CD4-positive, alpha-beta T cell treated with Interleukin-1 beta for 1 hour (primary cell): ENCODE measurements at regions not wholly inside any gene's neighbourhood (a gene's known extent, or its start where the extent isn't known, plus 50 kb on each side); places are given as distances from the start of the nearest gene placed in this dataset.
"Not testable (repeated sequence)": the region's sequence is repeated elsewhere in the genome, so short reads cannot be mapped to it uniquely, and the experiment has no call there.

Experiments
- DNase-seq, 2 donors: peaks; one replicate each; pipeline ENCODE4 v3.0.0-alpha.2; 2020 to 2022

DNA sequence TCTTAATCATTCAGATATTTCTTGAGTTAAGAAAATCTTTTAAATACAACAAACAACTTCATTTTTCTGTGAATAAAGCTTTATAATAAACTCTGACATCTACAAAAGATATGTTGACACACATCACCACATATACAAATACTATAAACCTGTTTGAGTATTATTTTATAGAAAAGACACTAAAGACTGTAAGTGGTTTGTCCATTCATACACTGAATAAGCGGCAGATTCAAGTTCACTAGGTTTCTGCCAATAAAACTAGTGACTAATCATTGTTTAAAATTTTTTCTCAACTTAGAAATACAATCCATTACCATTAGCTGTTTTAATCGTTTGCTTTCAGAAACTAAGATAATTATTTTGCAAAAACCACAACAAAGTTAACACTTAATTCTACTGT is 1900.0 kb downstream of the C4orf33 start:
- DNase-seq, result no peak

DNA sequence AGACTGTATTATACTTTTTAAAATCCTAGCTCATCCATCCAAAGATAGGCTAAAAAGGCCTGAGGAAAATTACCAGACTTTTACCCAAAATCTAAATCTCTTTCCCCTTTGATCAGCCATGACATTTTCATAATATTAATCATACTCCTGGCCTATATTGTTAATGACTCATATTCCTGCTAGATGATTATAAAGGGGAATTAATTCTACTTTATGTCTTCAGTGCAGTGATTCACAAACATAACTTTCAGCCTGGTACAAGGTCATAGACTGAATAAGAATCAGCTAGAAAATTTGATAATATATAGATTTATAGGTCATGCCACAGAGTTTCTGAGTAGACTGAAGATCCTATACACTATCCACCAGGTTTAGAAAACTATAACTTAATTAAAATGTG is 1905.4 kb downstream of the C4orf33 start:
- no peak for DNase-seq

GRCh38 chr4:131002132-131002531 is 1906.2 kb downstream of the C4orf33 start:
- no peak for DNase-seq

DNA sequence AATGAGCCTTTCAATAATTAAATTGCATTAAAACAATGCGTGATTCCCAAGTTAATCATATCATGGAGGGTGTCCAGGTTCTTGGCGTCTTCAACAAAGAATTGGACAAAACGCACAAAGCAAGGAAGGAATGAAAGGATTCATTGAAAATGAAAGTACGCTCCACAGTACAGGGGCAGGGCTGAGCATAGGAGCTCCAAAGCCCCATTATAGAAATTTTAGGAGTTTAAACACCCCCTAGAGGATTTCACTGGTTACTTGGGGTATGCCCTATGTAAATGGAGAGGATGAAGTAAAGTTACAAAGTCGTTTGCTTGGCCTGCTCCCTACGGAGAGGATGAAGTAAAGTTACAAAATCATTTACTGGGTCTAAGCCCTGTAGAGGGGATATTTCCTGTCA is 1910.4 kb downstream of the C4orf33 start:
- no peak for DNase-seq

DNA sequence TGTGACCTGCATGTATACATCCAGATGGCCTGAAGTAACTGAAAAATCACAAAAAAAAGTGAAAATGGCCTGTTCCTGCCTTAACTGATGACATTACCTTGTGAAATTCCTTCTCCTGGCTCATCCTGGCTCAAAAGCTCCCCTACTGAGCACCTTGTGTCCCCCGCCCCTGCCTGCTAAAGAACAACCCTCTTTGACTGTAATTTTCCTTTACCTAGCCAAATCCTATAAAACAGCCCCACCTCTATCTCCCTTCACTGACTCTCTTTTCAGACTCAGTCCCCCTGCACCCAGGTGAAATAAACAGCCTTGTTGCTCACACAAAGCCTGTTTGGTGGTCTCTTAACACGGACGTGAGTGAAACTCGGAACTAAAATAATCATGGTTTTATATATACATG is 1916.0 kb downstream of the C4orf33 start:
- not testable (repeated sequence) for DNase-seq

- DNase-seq, result no peak
These were observed 1917.3 kb downstream of the C4orf33 start for GRCh38 chr4:131013226-131013625.

DNA sequence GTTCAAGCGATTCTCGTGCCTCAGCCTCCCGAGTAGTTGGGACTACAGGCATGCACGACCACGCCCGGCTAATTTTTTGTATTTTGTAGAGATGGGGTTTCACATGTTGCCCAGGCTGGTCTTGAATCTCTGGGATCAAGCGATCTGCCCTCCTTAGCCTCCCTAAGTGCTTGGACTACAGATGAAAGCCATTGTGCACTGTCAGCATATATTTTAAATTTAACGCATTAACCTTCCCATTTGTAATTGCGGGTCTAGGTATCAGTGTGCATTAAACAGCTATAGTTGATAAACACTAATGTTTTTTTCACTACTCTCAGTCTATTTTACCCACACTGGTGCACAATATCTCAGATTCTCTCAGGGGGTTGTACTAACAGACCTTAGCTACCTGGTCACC is 1930.8 kb downstream of the C4orf33 start:
- DNase-seq, result no peak

- DNase-seq, result no peak
These were observed 1948.4 kb downstream of the C4orf33 start for GRCh38 chr4:131044368-131044767.

GRCh38 chr4:131046821-131047220 is 1950.9 kb downstream of the C4orf33 start:
- DNase-seq, result no peak

- no peak for DNase-seq
These were observed 1956.7 kb downstream of the C4orf33 start for GRCh38 chr4:131052646-131053045.

DNA sequence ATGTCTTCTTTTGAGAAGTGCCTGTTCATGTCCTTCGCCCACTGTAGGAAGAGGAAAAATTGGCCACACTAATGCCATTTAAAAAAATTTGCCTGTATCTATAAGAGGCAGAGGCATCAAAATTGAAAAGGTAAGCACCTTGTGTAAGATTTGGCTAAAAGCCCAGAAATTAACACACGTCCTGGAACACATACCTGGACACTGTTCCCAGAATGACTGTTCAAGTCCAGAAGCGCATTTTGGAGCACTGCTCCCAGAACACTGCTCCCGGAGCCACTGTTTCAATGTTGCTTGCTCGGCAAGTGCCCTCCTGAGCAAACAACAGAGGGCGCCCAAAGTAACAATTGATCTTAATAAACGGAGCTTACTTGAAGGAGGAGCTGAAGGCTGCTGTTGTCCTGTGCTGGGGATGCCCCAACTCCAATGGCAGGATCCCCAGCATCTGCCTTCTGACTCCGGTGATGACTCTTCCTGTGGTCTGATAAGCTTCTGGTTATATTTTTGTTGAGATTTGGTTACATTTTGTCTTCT is 1958.6 kb downstream of the C4orf33 start:
- DNase-seq, result no peak

DNA sequence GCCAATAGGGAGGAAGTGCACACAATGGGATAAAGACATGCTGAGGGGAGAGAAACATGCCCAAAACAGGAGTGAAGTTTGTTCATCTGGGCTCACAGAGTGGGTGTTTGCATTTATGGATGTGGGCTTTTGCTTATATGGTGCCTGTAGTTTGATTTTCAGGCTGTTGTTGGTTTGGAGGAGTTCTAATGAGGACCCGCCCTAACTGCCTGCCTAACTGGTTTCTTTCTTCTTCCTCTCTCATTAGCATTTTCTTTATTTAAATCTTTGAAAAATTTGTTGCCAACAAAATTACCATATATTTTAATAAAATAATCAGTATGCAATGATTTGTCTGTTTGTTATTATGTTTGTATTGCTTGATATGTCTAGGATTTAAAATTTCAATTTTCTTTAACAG is 1965.8 kb downstream of the C4orf33 start:
- DNase-seq, result no peak

DNA sequence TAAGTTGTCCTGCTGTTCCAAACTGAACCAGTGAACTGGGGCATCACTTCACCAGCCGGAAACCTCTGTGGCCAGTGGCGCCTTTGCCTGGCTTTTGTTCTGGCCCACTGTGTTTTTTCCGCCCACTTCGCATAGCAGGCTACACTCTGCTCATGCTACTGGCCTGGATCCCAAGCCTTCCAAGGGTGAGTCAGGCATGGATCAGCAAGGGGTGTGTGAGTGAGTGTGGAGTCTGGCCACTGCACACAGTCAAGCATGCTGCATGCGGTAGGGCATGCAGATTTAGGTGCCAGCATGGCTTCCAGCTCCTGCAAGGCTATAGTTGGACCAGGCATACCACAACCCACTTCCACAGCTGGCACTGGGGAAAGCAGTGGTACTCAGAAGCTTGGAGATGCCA is 1967.9 kb downstream of the C4orf33 start:
- no peak for DNase-seq

GRCh38 chr4:131081069-131081468 is 1985.1 kb downstream of the C4orf33 start:
- no peak for DNase-seq

GRCh38 chr4:131084997-131085396 is 1989.0 kb downstream of the C4orf33 start:
- no peak for DNase-seq

DNA sequence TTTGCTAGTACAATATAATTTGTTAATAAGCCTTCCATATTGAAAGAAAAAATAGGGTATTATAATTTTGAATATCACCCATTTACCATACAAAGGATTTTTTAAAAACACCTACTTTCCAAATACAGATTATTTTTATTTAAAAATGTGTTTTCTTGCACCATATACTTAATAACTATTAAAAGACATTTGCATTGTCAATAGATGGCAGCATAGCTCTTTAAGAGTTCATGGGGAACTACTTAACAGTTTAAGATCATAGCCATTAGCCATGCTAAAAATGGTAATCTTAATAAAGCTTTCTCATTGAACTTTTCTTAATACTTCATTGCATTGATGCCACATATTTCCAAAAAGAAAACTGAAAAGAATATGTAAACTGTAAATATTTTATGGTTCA is 1995.9 kb downstream of the C4orf33 start:
- DNase-seq, result no peak

- no peak for DNase-seq
These were observed 1997.4 kb downstream of the C4orf33 start for GRCh38 chr4:131093303-131093702.

DNA sequence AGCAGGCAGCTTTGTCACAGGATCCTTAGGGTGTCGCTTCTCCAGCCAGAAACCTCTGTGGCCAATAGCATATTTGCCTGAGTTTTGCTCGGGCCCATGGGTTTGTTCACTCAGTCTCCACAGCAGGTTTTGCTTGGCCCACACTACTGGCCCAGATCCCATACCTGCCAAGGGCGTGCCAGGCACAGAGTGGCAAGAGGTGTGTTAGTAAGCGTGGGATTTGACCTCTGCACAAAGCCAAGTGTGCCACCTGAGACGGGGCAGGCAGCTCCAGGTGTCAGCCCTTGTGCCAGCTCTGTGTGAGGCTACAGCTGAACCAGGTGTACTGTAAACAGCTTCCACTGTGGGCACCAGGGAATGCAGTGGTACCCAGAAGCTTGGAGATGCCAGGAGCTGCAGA is 2003.0 kb downstream of the C4orf33 start:
- DNase-seq, result no peak

DNA sequence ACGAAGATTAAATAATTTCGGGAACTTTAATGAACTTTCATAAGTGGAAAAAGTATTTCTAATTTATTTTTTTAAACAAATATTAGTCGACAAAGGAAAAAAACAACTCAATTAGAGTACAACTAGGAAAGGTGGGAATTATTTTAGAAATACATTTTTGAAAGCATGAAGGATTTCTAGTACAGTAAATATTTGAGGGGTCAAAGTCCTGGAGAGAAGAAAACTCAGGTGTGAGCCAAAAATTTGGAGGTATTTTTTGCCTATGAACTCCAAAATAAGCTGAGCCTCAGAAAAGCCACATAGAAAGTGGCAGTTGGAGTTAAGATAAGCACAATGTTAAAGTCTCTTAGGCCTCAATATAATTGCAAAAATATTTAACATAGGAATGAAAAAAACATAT is 2017.3 kb downstream of the C4orf33 start:
- no peak for DNase-seq

GRCh38 chr4:131113704-131114103 is 2017.8 kb downstream of the C4orf33 start:
- DNase-seq, result no peak

DNA sequence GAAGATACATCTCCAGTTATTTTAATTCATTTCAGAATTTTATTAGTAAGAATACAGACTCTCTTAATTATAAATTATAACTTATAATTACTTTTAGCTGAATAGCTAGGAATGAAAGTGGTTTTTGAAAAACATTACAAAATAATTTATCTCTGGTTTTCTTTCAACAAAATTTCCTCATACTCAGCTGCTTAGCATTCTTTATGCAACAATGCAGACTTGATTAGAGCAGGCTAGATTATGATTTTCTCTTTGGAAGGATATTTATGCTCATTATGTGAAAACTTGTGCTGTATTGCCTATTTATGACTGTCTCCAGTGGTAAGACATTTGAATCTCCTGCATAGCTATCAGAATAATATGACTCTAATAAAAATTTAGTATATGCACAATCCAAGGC is 2023.7 kb downstream of the C4orf33 start:
- DNase-seq, result no peak

DNA sequence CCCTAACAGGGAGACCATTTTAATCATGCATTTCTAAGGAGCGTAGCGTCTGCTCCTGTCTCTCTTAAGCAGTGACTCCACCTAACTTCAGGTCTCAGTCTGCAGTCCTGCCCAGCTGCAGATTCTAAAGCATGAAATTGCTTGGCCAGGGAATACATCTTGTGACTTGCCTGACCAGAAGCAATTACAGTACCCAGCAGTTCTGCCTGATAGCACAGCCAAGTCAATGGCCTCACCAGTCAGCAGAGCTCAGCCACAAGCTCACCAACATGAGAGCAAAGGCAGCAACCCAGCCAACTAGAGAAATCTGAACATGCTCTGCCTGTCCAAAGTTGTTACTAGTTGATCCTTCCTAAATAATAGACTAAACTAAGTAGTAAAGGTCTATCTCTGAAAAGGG is 2011.9 kb upstream of the PCDH10 start:
- no peak for DNase-seq

GRCh38 chr4:131159261-131159660 is 1989.8 kb upstream of the PCDH10 start:
- no peak for DNase-seq

- DNase-seq, result no peak
These were observed 1956.8 kb upstream of the PCDH10 start for GRCh38 chr4:131192318-131192717.

- no peak for DNase-seq
These were observed 1941.5 kb upstream of the PCDH10 start for GRCh38 chr4:131207589-131207988.

DNA sequence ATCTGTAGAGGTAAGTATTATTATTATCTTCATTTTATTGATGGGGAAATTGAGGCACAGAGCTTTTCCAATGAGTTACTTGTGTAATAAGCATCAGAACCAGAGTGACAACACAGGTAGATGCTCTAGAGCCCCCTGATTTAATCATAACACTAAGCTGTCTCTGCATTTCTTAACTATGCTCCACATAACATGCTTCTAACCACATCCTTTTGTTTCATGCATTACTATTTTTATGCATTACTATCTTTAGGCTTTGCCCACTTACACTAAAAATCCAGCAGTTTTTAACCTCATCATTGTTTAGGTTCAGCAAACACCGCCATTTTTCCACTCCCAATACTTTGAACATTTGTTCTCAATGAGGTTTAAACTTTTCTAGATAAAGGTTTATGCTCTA is 1900.8 kb upstream of the PCDH10 start:
- no peak for DNase-seq
